Breast epithelium (tissue), 3 donors: ENCODE measurements at regions not wholly inside any gene's neighbourhood (a gene's known extent, or its start where the extent isn't known, plus 50 kb on each side); places are given as distances from the start of the nearest gene placed in this dataset.

Experiments
- POLR2A ChIP-seq: fragments of 450-650 bp; IDR thresholded peaks from one replicate; pipeline ENCODE4 v1.6.1; 2016; ENCODE audit warnings: antibody characterized with exemption, mild to moderate bottlenecking, moderate library complexity
- TF ChIP-seq, protein P1 (sequence below), 3 donors: fragments of 450-650 bp; IDR thresholded peaks; one replicate each; pipeline ENCODE4 v1.5.1; 2016 to 2017; ENCODE audit warnings: antibody characterized with exemption in 3 of 3, mild to moderate bottlenecking in 3 of 3, moderate library complexity in 3 of 3

DNA sequence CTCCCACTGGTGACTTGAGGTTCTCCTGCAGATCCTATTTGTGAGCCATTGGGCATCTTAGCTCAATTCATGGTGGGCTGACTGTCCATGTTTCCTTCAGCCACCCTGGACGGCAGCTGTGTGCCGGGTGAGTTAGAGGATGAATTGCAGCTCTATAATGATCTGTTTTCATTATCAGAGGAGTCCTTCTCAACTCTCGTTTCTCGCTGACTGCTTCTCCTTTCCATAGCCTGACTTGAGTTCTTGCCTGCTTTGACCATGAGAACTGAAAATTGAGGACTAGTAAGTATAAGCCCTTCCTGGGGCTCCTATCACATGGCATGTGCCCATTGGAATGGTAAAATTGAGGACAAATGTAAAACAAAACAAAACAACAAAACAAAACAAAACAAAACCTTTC, 121.8 kb downstream of the CDC42EP3 start:
- TF ChIP-seq, protein P1, sequence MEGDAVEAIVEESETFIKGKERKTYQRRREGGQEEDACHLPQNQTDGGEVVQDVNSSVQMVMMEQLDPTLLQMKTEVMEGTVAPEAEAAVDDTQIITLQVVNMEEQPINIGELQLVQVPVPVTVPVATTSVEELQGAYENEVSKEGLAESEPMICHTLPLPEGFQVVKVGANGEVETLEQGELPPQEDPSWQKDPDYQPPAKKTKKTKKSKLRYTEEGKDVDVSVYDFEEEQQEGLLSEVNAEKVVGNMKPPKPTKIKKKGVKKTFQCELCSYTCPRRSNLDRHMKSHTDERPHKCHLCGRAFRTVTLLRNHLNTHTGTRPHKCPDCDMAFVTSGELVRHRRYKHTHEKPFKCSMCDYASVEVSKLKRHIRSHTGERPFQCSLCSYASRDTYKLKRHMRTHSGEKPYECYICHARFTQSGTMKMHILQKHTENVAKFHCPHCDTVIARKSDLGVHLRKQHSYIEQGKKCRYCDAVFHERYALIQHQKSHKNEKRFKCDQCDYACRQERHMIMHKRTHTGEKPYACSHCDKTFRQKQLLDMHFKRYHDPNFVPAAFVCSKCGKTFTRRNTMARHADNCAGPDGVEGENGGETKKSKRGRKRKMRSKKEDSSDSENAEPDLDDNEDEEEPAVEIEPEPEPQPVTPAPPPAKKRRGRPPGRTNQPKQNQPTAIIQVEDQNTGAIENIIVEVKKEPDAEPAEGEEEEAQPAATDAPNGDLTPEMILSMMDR (IDR thresholded peaks at IDR 0.05): no peak
- TF ChIP-seq POLR2A: no peak
